GM18907 (cell line): ENCODE measurements at regions not wholly inside any gene's neighbourhood (a gene's known extent, or its start where the extent isn't known, plus 50 kb on each side); places are given as distances from the start of the nearest gene placed in this dataset.
"Not testable (repeated sequence)": the region's sequence is repeated elsewhere in the genome, so short reads cannot be mapped to it uniquely, and the experiment has no call there.

Source experiments
- ATAC-seq: cut with Tn5 transposase; IDR thresholded peaks from one replicate; pipeline ENCODE4 v1.9.1; 2021; ENCODE audit warnings: mild to moderate bottlenecking, moderate library complexity; ENCODE audit not compliant: unreplicated experiment

GRCh38 chr2:17148407-17149145 is 369.7 kb downstream of the RAD51AP2 start:
- peak; percentile 54 for ATAC-seq

- no peak for ATAC-seq
Measured at GRCh38 chr2:17146358-17146757, 371.9 kb downstream of the RAD51AP2 start.

GRCh38 chr2:17136877-17137276 is 381.4 kb downstream of the RAD51AP2 start:
- ATAC-seq: no peak

GRCh38 chr2:17136231-17136630 is 382.0 kb downstream of the RAD51AP2 start:
- ATAC-seq: no peak

GRCh38 chr2:17135619-17136018 is 382.6 kb downstream of the RAD51AP2 start:
- no peak for ATAC-seq

- ATAC-seq: no peak
Measured at GRCh38 chr2:17133052-17133671, 385.1 kb downstream of the RAD51AP2 start.

GRCh38 chr2:17130627-17131026 is 387.6 kb downstream of the RAD51AP2 start:
- ATAC-seq: not testable (repeated sequence)

GRCh38 chr2:17125989-17126620 is 392.1 kb downstream of the RAD51AP2 start:
- ATAC-seq: no peak

GRCh38 chr2:17124575-17125318 is 393.5 kb downstream of the RAD51AP2 start:
- no peak for ATAC-seq

GRCh38 chr2:17122887-17123501 is 395.2 kb downstream of the RAD51AP2 start:
- no peak for ATAC-seq

GRCh38 chr2:17115466-17115865 is 402.8 kb downstream of the RAD51AP2 start:
- ATAC-seq: no peak

- no peak for ATAC-seq
Measured at GRCh38 chr2:17115042-17115441, 403.2 kb downstream of the RAD51AP2 start.

GRCh38 chr2:17107871-17108270 is 410.4 kb downstream of the RAD51AP2 start:
- no peak for ATAC-seq

GRCh38 chr2:17107151-17107550 is 411.1 kb downstream of the RAD51AP2 start:
- ATAC-seq: no peak

GRCh38 chr2:17106418-17106817 is 411.8 kb downstream of the RAD51AP2 start:
- ATAC-seq: no peak

GRCh38 chr2:17104454-17104853 is 413.8 kb downstream of the RAD51AP2 start:
- ATAC-seq: peak; percentile 84

GRCh38 chr2:17101596-17101995 is 416.6 kb downstream of the RAD51AP2 start:
- ATAC-seq: no peak

GRCh38 chr2:17101091-17101490 is 417.1 kb downstream of the RAD51AP2 start:
- ATAC-seq: no peak

- no peak for ATAC-seq
Measured at GRCh38 chr2:17095340-17095739, 422.9 kb downstream of the RAD51AP2 start.

- ATAC-seq: no peak
Measured at GRCh38 chr2:17093712-17094111, 424.5 kb downstream of the RAD51AP2 start.

- ATAC-seq: no peak
Measured at GRCh38 chr2:17086990-17087389, 421.4 kb upstream of the CYRIA start.
